HepG2 (cell line): ENCODE measurements at regions not wholly inside any gene's neighbourhood (a gene's known extent, or its start where the extent isn't known, plus 50 kb on each side); places are given as distances from the start of the nearest gene placed in this dataset.

Experiments used
- ATAC-seq: fragments of 200-7000 bp; cut with Tn5 transposase; 3 replicates; pipeline ENCODE4 v1.9.1; 2020; ENCODE audit warnings: mild to moderate bottlenecking, moderate library complexity
- BruUV-seq: library from RNA; stranded (reverse); fragments of 400-500 nt; replicated peaks from 2 replicates; lab custom pipeline; 2021; lab: Mats Ljungman, UMichigan
- CTCF ChIA-PET: fragments of 300-600 bp; formaldehyde crosslinking; extraction: SDS; loops from one replicate; lab custom pipeline; 2021; ENCODE audit warnings: low total read pairs, inconsistent platforms, low intra/inter-chr PET ratio; lab: Yijun Ruan, JAX
- POLR2A ChIA-PET: fragments of 350-600 bp; sonication (Branson Sonifier 250); formaldehyde crosslinking; loops from one replicate; lab custom pipeline; 2020; ENCODE audit warnings: antibody characterized with exemption, inconsistent platforms; lab: Yijun Ruan, JAX
- DNase-seq: peaks from one replicate; pipeline ENCODE4 v3.0.0-alpha.2; 2015; ENCODE audit warnings: low spot score
- FAIRE-seq: peaks from 3 replicates; lab custom pipeline; 2011; peaks lifted over from hg19 to GRCh38; lab: Jason Lieb, UNC
- H2AFZ ChIP-seq: one replicate; pipeline ENCODE4 v1.6.1; 2011; ENCODE audit warnings: low read length, inconsistent platforms
- H3K27ac ChIP-seq: fragments of 300-600 bp; 3 replicates; pipeline ENCODE4 v1.8.0; 2011; ENCODE audit warnings: mixed run types, mild to moderate bottlenecking, mixed read lengths, low read length, inconsistent platforms; ENCODE audit not compliant: insufficient read depth; ENCODE audit errors: extremely low read length
- H3K27me3 ChIP-seq, 2 experiments: fragments of 200-600 bp in 1 of 2; 2 replicates in 1 of 2; 3 replicates in 1 of 2; pipeline versions ENCODE4 v1.6.0 to v1.8.0; 2011; ENCODE audit warnings: low read length in 2 of 2, mild to moderate bottlenecking in 2 of 2, moderate library complexity in 2 of 2, inconsistent platforms in 1 of 2; ENCODE audit not compliant: insufficient read depth in 2 of 2, control insufficient read depth in 1 of 2
- H3K36me3 ChIP-seq, 2 experiments: fragments of 200-600 bp in 1 of 2; replicated peaks in 1 of 2; 2 replicates in 1 of 2; 3 replicates in 1 of 2; pipeline versions ENCODE4 v1.5.1 to v1.8.0; 2011; ENCODE audit warnings: low read length in 2 of 2, inconsistent platforms in 1 of 2; ENCODE audit not compliant: insufficient read depth in 2 of 2, control insufficient read depth in 1 of 2
- H3K4me1 ChIP-seq: 2 replicates; pipeline ENCODE4 v1.5.1; 2012; ENCODE audit warnings: low read length, inconsistent platforms; ENCODE audit not compliant: insufficient read depth
- H3K4me2 ChIP-seq: 2 replicates; pipeline ENCODE4 v1.6.0; 2011; ENCODE audit warnings: low read depth, low read length, inconsistent platforms
- H3K4me3 ChIP-seq, 3 experiments: fragments of 200-600 bp in 1 of 3; sonication (generic), shearing (Covaris generic) in 1 of 3; replicated peaks in 1 of 3; 2 replicates each; pipeline ENCODE4 v1.5.1; 2011 to 2016; ENCODE audit warnings: low read length in 3 of 3, inconsistent platforms in 2 of 3, low read depth in 2 of 3, mild to moderate bottlenecking in 2 of 3, control low read depth in 1 of 3, mixed read lengths in 1 of 3; ENCODE audit not compliant: insufficient read depth in 1 of 3
- H3K79me2 ChIP-seq: one replicate; pipeline ENCODE4 v1.6.1; 2011; ENCODE audit warnings: low read length, inconsistent platforms; ENCODE audit not compliant: insufficient read depth
- H3K9ac ChIP-seq: 2 replicates; pipeline ENCODE4 v1.6.0; 2011; ENCODE audit warnings: mild to moderate bottlenecking, low read depth, low read length, inconsistent platforms; ENCODE audit not compliant: insufficient read depth
- H3K9me3 ChIP-seq: 2 replicates; pipeline ENCODE4 v1.5.1; 2012; ENCODE audit warnings: mild to moderate bottlenecking, low read length
- H4K20me1 ChIP-seq: 2 replicates; pipeline ENCODE4 v1.6.0; 2011; ENCODE audit warnings: inconsistent platforms, mild to moderate bottlenecking, low read length, moderate library complexity; ENCODE audit not compliant: insufficient read depth
- DNMT1 ChIP-seq: sonication (generic); formaldehyde crosslinking; IDR thresholded peaks from 2 replicates; pipeline ENCODE4 v1.5.1; 2020; ENCODE audit warnings: mild to moderate bottlenecking, missing genetic modification reagents
- HIC2 ChIP-seq: sonication (generic); formaldehyde crosslinking; IDR thresholded peaks from 2 replicates; pipeline ENCODE4 v1.9.0; 2022; ENCODE audit warnings: low read depth, missing genetic modification reagents
- MAZ ChIP-seq, 2 experiments: sonication (generic) in 1 of 2; formaldehyde crosslinking in 1 of 2; IDR thresholded peaks; 2 replicates each; pipeline versions ENCODE4 v1.5.0 to v1.6.1; 2012 to 2020; ENCODE audit warnings: low read depth in 2 of 2, mild to moderate bottlenecking in 2 of 2, borderline replicate concordance in 1 of 2, improper control_type of control experiment in 1 of 2, low read length in 1 of 2, missing genetic modification reagents in 1 of 2, moderate library complexity in 1 of 2
- MEF2D ChIP-seq: sonication (generic); formaldehyde crosslinking; IDR thresholded peaks from 2 replicates; pipeline ENCODE4 v1.5.1; 2020; ENCODE audit warnings: mild to moderate bottlenecking, missing genetic modification reagents
- NR0B2 ChIP-seq: sonication (generic); formaldehyde crosslinking; IDR thresholded peaks from 2 replicates; pipeline ENCODE4 v1.4.0; 2020; ENCODE audit warnings: mild to moderate bottlenecking, missing genetic modification reagents
- ZFP90 ChIP-seq: sonication (generic); formaldehyde crosslinking; IDR thresholded peaks from 2 replicates; pipeline ENCODE4 v1.8.0; 2022; ENCODE audit warnings: missing genetic modification reagents, mild to moderate bottlenecking, inconsistent platforms, borderline replicate concordance
- ZNF556 ChIP-seq: sonication (generic); formaldehyde crosslinking; IDR thresholded peaks from 2 replicates; pipeline ENCODE4 v1.4.0; 2020; ENCODE audit warnings: mild to moderate bottlenecking, missing genetic modification reagents, borderline replicate concordance
- ZNF569 ChIP-seq: sonication (generic); formaldehyde crosslinking; IDR thresholded peaks from 2 replicates; pipeline ENCODE4 v1.5.0; 2020; ENCODE audit warnings: mild to moderate bottlenecking, missing genetic modification reagents, moderate library complexity, borderline replicate concordance
- ZNF652 ChIP-seq: IDR thresholded peaks from 2 replicates; pipeline ENCODE4 v1.6.1; 2016; ENCODE audit warnings: low read depth, borderline replicate concordance
- ZNF891 ChIP-seq: sonication (generic); formaldehyde crosslinking; IDR thresholded peaks from 2 replicates; pipeline ENCODE4 v1.5.0; 2020; ENCODE audit warnings: mild to moderate bottlenecking, missing genetic modification reagents
- WGBS: methylation state at CpG from one replicate; pipeline ENCODE4 v1.1.6; 2017; ENCODE audit warnings: low lambda C conversion rate; 5-methylcytosine and 5-hydroxymethylcytosine counted together
- in situ Hi-C: cut with HindIII; loops from 2 replicates; pipeline ENCODE4 v1.10.0; 2017; ENCODE audit warnings: low pct_unique_long_range_greater_than_20kb; ENCODE audit not compliant: extremely low pct_ligation_motif_present
- intact Hi-C: fragments of 100-400 bp; cut with micrococcal nuclease; formaldehyde crosslinking; loops from one replicate; pipeline ENCODE4 v1.10.0; 2022; ENCODE audit not compliant: unreplicated experiment

GRCh38 chr9:126030716-126031115 is 283.5 kb downstream of the PBX3 start:
- in situ Hi-C loops: no loop called here
- WGBS: 22% methylated on average over 3 of the region's 7 CpGs
- H3K4me3 ChIP-seq: no peak overlapping the region

More at GRCh38 chr9:126030716-126031115, 283.5 kb downstream of the PBX3 start:
- Histone ChIP-seq H2AFZ (no peak overlapping the region), H3K4me1 (no peaks in the 10 kb centered on the region), H3K9ac (no peak overlapping the region), H4K20me1 (no peaks in the 10 kb centered on the region), H3K79me2 (no peaks in the 10 kb centered on the region), H3K36me3 (no peaks in the 10 kb centered on the region), H3K27ac (no peak overlapping the region), H3K27me3 (peaks cover 0 to 6% of the 10 kb centered on the region in 2 experiments; a peak in 2 of 5 replicates), H3K4me2 (no peak overlapping the region), H3K9me3 (no peaks in the 10 kb centered on the region)
- CTCF ChIA-PET: no interaction called here
- intact Hi-C loops: no loop called here
- FAIRE-seq (no peak), ATAC-seq (no peak), DNase-seq (no peak)
- TF ChIP-seq MAZ (IDR thresholded peaks at IDR 0.05; ENCODE audit: borderline replicate concordance, low read depth, low read length): no peak
- no peak for TF ChIP-seq MAZ (CRISPR knock-in tag; IDR thresholded peaks at IDR 0.05; ENCODE audit: low read depth)
- no peak for TF ChIP-seq ZFP90 (CRISPR knock-in tag)
- no peak for TF ChIP-seq ZNF556 (CRISPR knock-in tag)
- TF ChIP-seq NR0B2 (CRISPR knock-in tag): no peak
- no peak for TF ChIP-seq ZNF891 (CRISPR knock-in tag)
- TF ChIP-seq ZNF569 (CRISPR knock-in tag): no peak
- no peak for TF ChIP-seq HIC2 (CRISPR knock-in tag)
- no peak for TF ChIP-seq MEF2D (CRISPR knock-in tag)
- TF ChIP-seq ZNF652 (CRISPR knock-in tag): no peak
- no peak for TF ChIP-seq DNMT1 (CRISPR knock-in tag)
- BruUV-seq: no TSS peak
- POLR2A ChIA-PET: no interaction called here
